H1 (cell line): ENCODE measurements at regions not wholly inside any gene's neighbourhood (a gene's known extent, or its start where the extent isn't known, plus 50 kb on each side); places are given as distances from the start of the nearest gene placed in this dataset.

ENCODE experiments used
- CTCF ChIA-PET: fragments of 300-600 bp; sonication (Branson Sonifier 250); formaldehyde crosslinking; loops from one replicate; lab custom pipeline; 2021; ENCODE audit not compliant: partially characterized antibody; lab: Charles Lee
- POLR2A ChIA-PET: fragments of 300-600 bp; sonication (Branson Sonifier 250); formaldehyde crosslinking; loops from one replicate; lab custom pipeline; 2021; ENCODE audit warnings: inconsistent platforms; ENCODE audit not compliant: partially characterized antibody; lab: Charles Lee
- DNase-seq, 2 experiments: peaks; one replicate each; pipeline versions ENCODE4 v3.0.0 to v3.0.0-alpha.2; 2010 to 2022; ENCODE audit warnings: low spot score in 2 of 2, low read depth in 1 of 2, mixed read lengths in 1 of 2
- FAIRE-seq: peaks from 2 replicates; lab custom pipeline; 2011; peaks lifted over from hg19 to GRCh38; lab: Jason Lieb, UNC
- H2AFZ ChIP-seq: 2 replicates; pipeline ENCODE4 v1.8.1; 2012; ENCODE audit warnings: low read length, inconsistent platforms
- H2AK5ac ChIP-seq: 2 replicates; pipeline ENCODE4 v1.6.1; 2013; ENCODE audit warnings: low read depth, low read length
- H2BK120ac ChIP-seq: replicated peaks from 2 replicates; pipeline ENCODE3; 2013; ENCODE audit warnings: low read depth, low read length, inconsistent platforms
- H2BK12ac ChIP-seq: 2 replicates; pipeline ENCODE4 v1.6.1; 2013; ENCODE audit warnings: low read depth, low read length
- H2BK15ac ChIP-seq: 2 replicates; pipeline ENCODE4 v1.6.1; 2013; ENCODE audit warnings: low read length
- H2BK20ac ChIP-seq: 2 replicates; pipeline ENCODE4 v1.6.1; 2013; ENCODE audit warnings: low read length
- H2BK5ac ChIP-seq: 2 replicates; pipeline ENCODE4 v1.6.1; 2013; ENCODE audit warnings: low read depth, low read length
- H3K14ac ChIP-seq: 2 replicates; pipeline ENCODE4 v1.6.1; 2013; ENCODE audit warnings: inconsistent platforms; ENCODE audit not compliant: insufficient read length
- H3K18ac ChIP-seq: 2 replicates; pipeline ENCODE4 v1.6.1; 2013; ENCODE audit warnings: low read length; ENCODE audit errors: extremely low read depth
- H3K23ac ChIP-seq: 2 replicates; pipeline ENCODE4 v1.6.1; 2013; ENCODE audit warnings: inconsistent platforms; ENCODE audit not compliant: insufficient read length
- H3K23me2 ChIP-seq: 2 replicates; pipeline ENCODE4 v1.6.1; 2013; ENCODE audit warnings: low read depth, low read length
- H3K27ac ChIP-seq: 2 replicates; pipeline ENCODE4 v1.6.1; 2011; ENCODE audit warnings: low read depth, low read length, inconsistent platforms
- H3K27me3 ChIP-seq, 4 experiments: replicated peaks in 1 of 4; 1 replicate in 1 of 4; 2 replicates in 3 of 4; pipeline versions ENCODE4 v1.6.1 to v1.8.1; 2011 to 2013; ENCODE audit warnings: low read length in 3 of 4, mild to moderate bottlenecking in 3 of 4, inconsistent platforms in 2 of 4, mixed read lengths in 2 of 4, moderate library complexity in 1 of 4; ENCODE audit not compliant: control insufficient read depth in 3 of 4, insufficient read depth in 3 of 4; ENCODE audit errors: extremely low read depth in 1 of 4
- H3K36me3 ChIP-seq, 4 experiments: 2 replicates each; pipeline versions ENCODE4 v1.6.1 to v1.8.1; 2011 to 2013; ENCODE audit warnings: mild to moderate bottlenecking in 4 of 4, low read length in 3 of 4, moderate library complexity in 2 of 4, control low read depth in 1 of 4, inconsistent platforms in 1 of 4; ENCODE audit not compliant: insufficient read depth in 4 of 4, control insufficient read depth in 2 of 4
- H3K4ac ChIP-seq: replicated peaks from 2 replicates; pipeline ENCODE3; 2013; ENCODE audit warnings: low read length, low read depth, mixed read lengths, inconsistent platforms; ENCODE audit not compliant: insufficient read length
- H3K4me1 ChIP-seq, 4 experiments: replicated peaks in 1 of 4; 1 replicate in 1 of 4; 2 replicates in 3 of 4; pipeline versions ENCODE4 v1.6.1 to v1.8.1; 2011 to 2013; ENCODE audit warnings: low read length in 3 of 4, inconsistent platforms in 2 of 4, mixed read lengths in 1 of 4; ENCODE audit not compliant: insufficient read depth in 4 of 4, control insufficient read depth in 3 of 4
- H3K4me2 ChIP-seq, 2 experiments: 2 replicates each; pipeline versions ENCODE4 v1.6.1 to v1.8.1; 2011 to 2013; ENCODE audit warnings: low read depth in 2 of 2, low read length in 2 of 2, control low read depth in 1 of 2, inconsistent platforms in 1 of 2, mild to moderate bottlenecking in 1 of 2; ENCODE audit not compliant: insufficient read depth in 1 of 2
- H3K4me3 ChIP-seq, 4 experiments: fragments of 200-600, 300-600 bp in 1 of 4; sonication (generic), shearing (Covaris generic), sonication (Bioruptor Twin) in 1 of 4; 2 replicates each; pipeline versions ENCODE4 v1.5.1 to v1.8.1; 2011 to 2016; ENCODE audit warnings: low read length in 4 of 4, low read depth in 3 of 4, control low read depth in 2 of 4, inconsistent platforms in 2 of 4, mild to moderate bottlenecking in 2 of 4, mixed read lengths in 1 of 4, moderate library complexity in 1 of 4; ENCODE audit not compliant: insufficient read depth in 2 of 4; ENCODE audit errors: extremely low read depth in 1 of 4
- H3K56ac ChIP-seq: replicated peaks from 2 replicates; pipeline ENCODE3; 2013; ENCODE audit warnings: low read depth, mild to moderate bottlenecking, mixed read lengths, low read length, inconsistent platforms; ENCODE audit not compliant: insufficient read length
- H3K79me1 ChIP-seq: 2 replicates; pipeline ENCODE4 v1.6.1; 2013; ENCODE audit warnings: low read depth, low read length, control low read depth
- H3K79me2 ChIP-seq, 2 experiments: 2 replicates each; pipeline versions ENCODE4 v1.6.1 to v1.8.1; 2012 to 2013; ENCODE audit warnings: low read length in 2 of 2, mild to moderate bottlenecking in 2 of 2, inconsistent platforms in 1 of 2; ENCODE audit not compliant: insufficient read depth in 2 of 2, control insufficient read depth in 1 of 2
- H3K9ac ChIP-seq, 4 experiments: replicated peaks in 1 of 4; 1 replicate in 1 of 4; 2 replicates in 3 of 4; pipeline versions ENCODE4 v1.6.1 to v1.8.1; 2011 to 2013; ENCODE audit warnings: low read depth in 3 of 4, low read length in 3 of 4, control low read depth in 2 of 4, mild to moderate bottlenecking in 2 of 4, moderate library complexity in 2 of 4, inconsistent platforms in 1 of 4; ENCODE audit errors: extremely low read depth in 1 of 4
- H3K9me3 ChIP-seq, 2 experiments: 2 replicates each; pipeline versions ENCODE4 v1.6.1 to v1.8.1; 2012 to 2013; ENCODE audit warnings: mild to moderate bottlenecking in 2 of 2, moderate library complexity in 2 of 2, control low read depth in 1 of 2, inconsistent platforms in 1 of 2, low read depth in 1 of 2, low read length in 1 of 2, mixed read lengths in 1 of 2; ENCODE audit not compliant: insufficient read depth in 2 of 2
- H4K20me1 ChIP-seq, 2 experiments: replicated peaks in 1 of 2; 2 replicates each; pipeline versions ENCODE3 to v1.8.1; 2011 to 2013; ENCODE audit warnings: inconsistent platforms in 2 of 2, low read length in 2 of 2, mild to moderate bottlenecking in 1 of 2; ENCODE audit not compliant: insufficient read depth in 2 of 2, control insufficient read depth in 1 of 2
- H4K5ac ChIP-seq: 2 replicates; pipeline ENCODE4 v1.6.1; 2013; ENCODE audit warnings: low read length, low read depth, mixed read lengths, inconsistent platforms; ENCODE audit not compliant: insufficient read length
- H4K8ac ChIP-seq: 2 replicates; pipeline ENCODE4 v1.8.0; 2013; ENCODE audit warnings: mild to moderate bottlenecking, moderate library complexity, low read length, inconsistent platforms; ENCODE audit not compliant: insufficient read depth; ENCODE audit errors: extremely low read depth
- H4K91ac ChIP-seq: replicated peaks from 2 replicates; pipeline ENCODE3; 2013; ENCODE audit warnings: low read length, mixed read lengths, inconsistent platforms; ENCODE audit not compliant: insufficient read length
- CHD2 ChIP-seq: IDR thresholded peaks from 2 replicates; pipeline ENCODE4 v1.6.1; 2012; ENCODE audit warnings: low read length, improper control_type of control experiment
- RFX5 ChIP-seq: IDR thresholded peaks from 2 replicates; pipeline ENCODE4 v1.6.1; 2011; ENCODE audit warnings: low read depth, low read length, improper control_type of control experiment, borderline replicate concordance
- WGBS, 2 experiments: shearing (Covaris generic) in 1 of 2; methylation state at CpG; one replicate each; pipeline versions ENCODE4 v1.1.6 to v1.1.7; 2013 to 2015; ENCODE audit warnings: low lambda C conversion rate in 2 of 2, mixed read lengths in 2 of 2, inconsistent platforms in 1 of 2, low coverage in 1 of 2, missing lambda C conversion rate in 1 of 2; ENCODE audit not compliant: insufficient replicate concordance in 2 of 2, insufficient coverage in 1 of 2, insufficient read length in 1 of 2; ENCODE audit errors: extremely low coverage in 1 of 2, missing lambda C conversion rate in 1 of 2; 5-methylcytosine and 5-hydroxymethylcytosine counted together

DNA sequence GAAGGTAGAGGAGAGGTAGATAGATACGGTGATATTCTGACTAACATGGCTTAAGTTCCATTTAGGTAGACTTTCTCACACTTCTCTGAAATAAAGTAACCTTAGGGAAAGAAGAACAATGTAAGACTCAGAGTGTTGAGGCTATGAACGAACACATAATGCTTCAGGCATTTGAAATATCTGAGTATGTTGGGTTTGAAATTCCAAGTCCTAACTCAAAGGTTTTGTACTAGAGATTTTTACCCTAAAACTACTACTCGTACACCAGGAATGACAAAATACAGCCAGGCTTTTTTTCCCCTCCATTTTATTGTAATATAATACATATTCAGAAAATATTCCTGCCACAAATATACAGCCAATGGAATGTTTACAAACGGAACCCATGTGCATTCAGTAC lies 592.6 kb downstream of the ETS1 start:
- H3K27ac ChIP-seq, result no peak overlapping the region
- no peak overlapping the region for H3K23ac ChIP-seq
- no peak overlapping the region for H2AK5ac ChIP-seq
- 92% methylated on average over 4 of the region's 4 CpGs; no CpG with 5 or more reads in 1 of the 2 experiments for WGBS, 2 experiments
- H3K4me1 ChIP-seq, result no peaks in the 10 kb centered on the region
- H2BK15ac ChIP-seq, result no peak overlapping the region
- H3K79me2 ChIP-seq, result no peaks in the 10 kb centered on the region
- TF ChIP-seq RFX5, result no peak
- TF ChIP-seq CHD2, result no peak
- H3K14ac ChIP-seq, result no peak overlapping the region
- H3K27me3 ChIP-seq, result no peaks in the 10 kb centered on the region
- H3K4me3 ChIP-seq, result no peak overlapping the region
- DNase-seq, result no peak
- no peak overlapping the region for H2BK12ac ChIP-seq
- no peak overlapping the region for H3K56ac ChIP-seq
- H3K18ac ChIP-seq, result no peak overlapping the region
- H2BK5ac ChIP-seq, result no peak overlapping the region
- H3K4ac ChIP-seq, result no peak overlapping the region
- no peak overlapping the region for H4K8ac ChIP-seq
- no peak overlapping the region for H2BK120ac ChIP-seq
- no peak overlapping the region for H4K91ac ChIP-seq
- H3K9me3 ChIP-seq, result no peaks in the 10 kb centered on the region
- ChIA-PET CTCF (interaction anchor here (1.0 to 1.5 kb wide), 4 partner anchors 13 to 527 kb away, joined by 3 to 4 read pairs (median 4); no protein-coding TSS in a partner anchor), POLR2A (no interaction called here)
- H4K5ac ChIP-seq, result no peak overlapping the region
- H4K20me1 ChIP-seq, result no peaks in the 10 kb centered on the region
- no peaks in the 10 kb centered on the region for H3K36me3 ChIP-seq
- FAIRE-seq, result no peak
- H3K4me2 ChIP-seq, result no peak overlapping the region
- no peaks in the 10 kb centered on the region for H3K79me1 ChIP-seq
- H2BK20ac ChIP-seq, result no peak overlapping the region
- H3K9ac ChIP-seq, result no peak overlapping the region
- no peak overlapping the region for H2AFZ ChIP-seq
- no peaks in the 10 kb centered on the region for H3K23me2 ChIP-seq
